HL-60 (cell line): ENCODE measurements at regions not wholly inside any gene's neighbourhood (a gene's known extent, or its start where the extent isn't known, plus 50 kb on each side); places are given as distances from the start of the nearest gene placed in this dataset.

Source experiments
- DNase-seq, 2 experiments: peaks; one replicate each; pipeline ENCODE4 v3.0.0-alpha.2; 2010 to 2020; ENCODE audit warnings: low read depth in 1 of 2, low spot score in 1 of 2
- H3K27ac ChIP-seq: fragments of 250-450 bp; sonication (Bioruptor Pico); replicated peaks from 2 replicates; pipeline ENCODE4 v1.5.1; 2020; ENCODE audit warnings: mild to moderate bottlenecking, moderate library complexity
- H3K27me3 ChIP-seq: fragments of 250-450 bp; sonication (Bioruptor Pico); 2 replicates; pipeline ENCODE4 v1.5.1; 2021; ENCODE audit warnings: mild to moderate bottlenecking, moderate library complexity; ENCODE audit not compliant: insufficient read depth, poor library complexity, severe bottlenecking
- H3K4me3 ChIP-seq: replicated peaks from 2 replicates; pipeline ENCODE4 v1.5.1; 2011; ENCODE audit warnings: mild to moderate bottlenecking, control low read depth, low read length; ENCODE audit not compliant: insufficient read depth
- CTCF ChIP-seq: IDR thresholded peaks from one replicate; pipeline ENCODE4 v1.5.1; 2011; ENCODE audit warnings: low read length, control low read depth, inconsistent platforms; ENCODE audit not compliant: insufficient read depth
- GABPA ChIP-seq: IDR thresholded peaks from 2 replicates; pipeline ENCODE4 v1.6.1; 2012; ENCODE audit warnings: low read depth
- POLR2AphosphoS5 ChIP-seq: IDR thresholded peaks from 2 replicates; pipeline ENCODE4 v1.6.1; 2012; ENCODE audit warnings: low read depth
- REST ChIP-seq: IDR thresholded peaks from 2 replicates; pipeline ENCODE4 v1.6.1; 2012; ENCODE audit warnings: low read depth; ENCODE audit not compliant: insufficient replicate concordance
- SPI1 ChIP-seq: IDR thresholded peaks from 2 replicates; pipeline ENCODE4 v1.6.1; 2012; ENCODE audit warnings: low read depth, mild to moderate bottlenecking, borderline replicate concordance

DNA sequence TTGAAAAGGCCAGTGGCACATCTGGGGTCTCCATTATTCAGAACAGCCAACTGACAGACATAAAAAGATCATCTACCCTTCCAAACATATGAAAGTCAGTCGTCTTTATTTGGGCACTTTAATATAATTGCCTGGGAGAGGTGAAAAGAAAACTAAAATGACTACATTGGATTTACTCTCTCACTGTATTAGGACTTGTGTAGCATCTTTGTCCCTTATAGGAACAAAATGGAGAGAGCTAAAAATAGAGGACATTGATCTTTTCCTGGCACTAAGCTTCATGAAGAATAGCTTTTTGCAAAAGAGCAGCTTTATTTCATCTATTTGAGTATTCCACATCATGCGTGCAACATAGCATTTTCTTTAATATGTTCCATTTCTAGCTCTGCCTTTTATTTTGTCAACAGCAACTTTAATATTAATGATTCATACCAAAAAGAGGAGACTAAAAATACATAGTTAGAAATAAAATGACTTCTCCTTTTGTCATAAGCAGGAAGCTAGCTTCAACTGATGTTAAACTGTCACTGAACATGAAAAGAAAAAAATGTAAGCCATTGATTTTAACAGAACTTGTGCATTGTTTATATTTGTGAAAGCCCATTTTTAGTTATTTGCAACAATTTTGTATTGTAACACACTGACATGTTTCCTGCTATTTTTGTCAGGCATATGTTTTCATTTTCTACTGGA is 254.6 kb downstream of the SEC23A start:
- peak; percentile 74 for TF ChIP-seq SPI1
- no peak for TF ChIP-seq CTCF
- Histone ChIP-seq H3K27me3 (no peaks in the 10 kb centered on the region), H3K4me3 (no peak overlapping the region), H3K27ac (peak overlapping the region; percentile 46)
- no peak for DNase-seq

DNA sequence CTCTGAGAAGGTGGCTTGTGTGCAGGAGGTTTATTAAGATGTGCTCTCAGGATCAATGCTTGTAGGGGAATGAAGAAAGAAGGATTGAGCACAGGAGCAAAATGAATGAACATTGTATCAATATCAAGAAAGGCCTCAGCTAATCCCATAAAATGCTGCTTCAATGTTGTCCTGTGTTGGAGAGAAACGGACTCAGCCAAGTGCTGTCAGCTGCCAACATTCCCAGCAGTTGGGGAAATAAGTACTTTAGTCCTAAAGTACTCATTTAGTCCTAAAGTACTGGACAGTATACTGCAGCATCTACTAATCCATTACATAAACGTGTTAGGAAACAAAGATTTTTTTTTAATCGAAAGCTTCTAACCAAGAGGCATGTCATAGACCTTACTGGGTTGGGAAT is 255.9 kb downstream of the SEC23A start:
- no peak for DNase-seq
- H3K4me3 ChIP-seq: no peak overlapping the region
- H3K27ac ChIP-seq: no peak overlapping the region
- no peak for TF ChIP-seq POLR2AphosphoS5
- no peak for TF ChIP-seq REST
- no peak for TF ChIP-seq CTCF
- H3K27me3 ChIP-seq: no peaks in the 10 kb centered on the region

GRCh38 chr14:38839694-38840365 is 263.2 kb downstream of the SEC23A start:
- Histone ChIP-seq H3K27me3 (no peaks in the 10 kb centered on the region), H3K4me3 (no peak overlapping the region), H3K27ac (peak overlapping the region; percentile 47; the same call in 1 of the 2 replicates)
- DNase-seq: peak; percentile 20 to 69
- TF ChIP-seq SPI1 (peak; percentile 3; the same call in 1 of the 2 replicates), CTCF (no peak)

DNA sequence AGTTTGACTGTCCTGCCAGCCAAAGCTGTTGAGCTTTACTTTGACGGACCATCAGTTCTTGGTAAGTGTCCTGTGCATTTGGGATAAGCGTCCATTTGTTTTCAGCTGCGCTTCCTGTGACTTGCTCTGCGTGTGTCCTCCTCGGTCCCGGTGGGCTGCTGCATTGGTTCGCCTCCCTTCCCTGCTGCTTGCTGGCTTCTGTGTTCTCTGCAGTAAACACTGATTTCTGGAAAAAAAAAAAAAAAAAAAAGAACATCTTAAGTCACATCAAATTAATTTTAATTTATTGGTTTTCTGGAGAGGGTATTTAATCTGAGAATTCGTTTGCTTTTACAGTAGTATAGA is 264.1 kb downstream of the SEC23A start:
- DNase-seq: no peak
- H3K27ac ChIP-seq: no peak overlapping the region
- TF ChIP-seq CTCF (no peak), GABPA (no peak), REST (no peak), POLR2AphosphoS5 (no peak), SPI1 (no peak)
- no peak overlapping the region for H3K4me3 ChIP-seq
- H3K27me3 ChIP-seq: no peaks in the 10 kb centered on the region
